ENCODE measurements at regions not wholly inside any gene's neighbourhood (a gene's known extent, or its start where the extent isn't known, plus 50 kb on each side); places are given as distances from the start of the nearest gene placed in this dataset.
"Not testable (repeated sequence)": the region's sequence is repeated elsewhere in the genome, so short reads cannot be mapped to it uniquely, and the experiment has no call there.

DNA sequence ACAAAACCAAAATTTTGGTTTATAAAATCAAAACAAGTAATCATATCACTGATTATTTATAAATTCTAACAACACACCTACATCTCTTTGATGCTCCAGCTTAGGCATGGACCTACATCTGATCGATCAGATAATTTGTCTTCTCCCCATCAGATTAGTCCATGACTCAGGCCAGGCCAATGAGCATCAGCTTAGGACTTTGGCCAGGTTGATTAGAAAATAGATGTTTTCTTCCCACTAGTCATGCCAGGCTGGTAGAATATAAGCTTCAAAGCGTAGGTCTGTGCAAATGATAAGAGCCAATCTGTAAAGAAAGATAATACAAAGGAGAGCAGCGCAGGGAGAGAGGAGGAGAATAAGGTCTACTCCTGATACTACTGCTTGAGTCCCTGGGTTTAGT lies 1487.9 kb downstream of the FAM181B start:
- CTCF ChIA-PET, result no interaction called here
- Histone ChIP-seq H3K4me3 (ENCODE audit: low read depth, low read length) (no peak overlapping the region), H3K27me3 (ENCODE audit: control insufficient read depth, insufficient read depth, low read length) (no peaks in the 10 kb centered on the region), H3K36me3 (ENCODE audit: control insufficient read depth, insufficient read depth, low read length) (no peaks in the 10 kb centered on the region)
- DNase-seq (ENCODE audit: low read depth), result no peak
- POLR2A ChIA-PET, result no interaction called here
- TF ChIP-seq, protein P1, sequence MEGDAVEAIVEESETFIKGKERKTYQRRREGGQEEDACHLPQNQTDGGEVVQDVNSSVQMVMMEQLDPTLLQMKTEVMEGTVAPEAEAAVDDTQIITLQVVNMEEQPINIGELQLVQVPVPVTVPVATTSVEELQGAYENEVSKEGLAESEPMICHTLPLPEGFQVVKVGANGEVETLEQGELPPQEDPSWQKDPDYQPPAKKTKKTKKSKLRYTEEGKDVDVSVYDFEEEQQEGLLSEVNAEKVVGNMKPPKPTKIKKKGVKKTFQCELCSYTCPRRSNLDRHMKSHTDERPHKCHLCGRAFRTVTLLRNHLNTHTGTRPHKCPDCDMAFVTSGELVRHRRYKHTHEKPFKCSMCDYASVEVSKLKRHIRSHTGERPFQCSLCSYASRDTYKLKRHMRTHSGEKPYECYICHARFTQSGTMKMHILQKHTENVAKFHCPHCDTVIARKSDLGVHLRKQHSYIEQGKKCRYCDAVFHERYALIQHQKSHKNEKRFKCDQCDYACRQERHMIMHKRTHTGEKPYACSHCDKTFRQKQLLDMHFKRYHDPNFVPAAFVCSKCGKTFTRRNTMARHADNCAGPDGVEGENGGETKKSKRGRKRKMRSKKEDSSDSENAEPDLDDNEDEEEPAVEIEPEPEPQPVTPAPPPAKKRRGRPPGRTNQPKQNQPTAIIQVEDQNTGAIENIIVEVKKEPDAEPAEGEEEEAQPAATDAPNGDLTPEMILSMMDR (IDR thresholded peaks at IDR 0.05; ENCODE audit: insufficient read depth, low read depth, low read length), result no peak

DNA sequence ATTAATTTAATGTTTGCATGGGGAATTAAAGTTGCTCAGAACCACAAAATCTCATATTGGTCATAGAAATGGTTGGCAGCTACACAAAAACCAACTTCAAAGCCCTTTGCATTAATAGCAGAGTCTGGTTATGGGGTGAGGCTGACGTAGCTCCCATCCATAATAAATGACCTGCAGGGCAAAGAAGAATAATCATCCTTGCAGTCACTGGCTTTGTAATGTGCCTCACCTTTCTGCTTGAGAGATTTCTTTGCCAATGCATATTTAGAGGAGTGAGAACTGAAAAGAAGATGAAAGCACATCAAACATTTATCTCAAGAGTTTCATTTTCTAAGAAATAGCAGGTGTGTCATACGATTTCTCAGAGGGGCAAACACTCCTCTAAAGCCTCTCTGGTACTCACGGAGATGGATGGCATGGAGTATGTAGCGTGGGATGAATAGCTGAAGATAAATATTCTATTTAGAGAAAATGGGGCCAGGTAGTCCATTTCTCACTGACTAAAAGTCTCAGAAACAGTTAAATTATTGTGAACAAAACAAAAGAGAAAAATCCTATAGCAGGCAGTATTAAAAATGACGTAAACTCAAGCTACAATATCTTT lies 1491.9 kb downstream of the FAM181B start:
- Histone ChIP-seq H3K4me3 (ENCODE audit: low read depth, low read length) (no peak overlapping the region), H3K36me3 (ENCODE audit: control insufficient read depth, insufficient read depth, low read length) (no peaks in the 10 kb centered on the region), H3K27me3 (ENCODE audit: control insufficient read depth, insufficient read depth, low read length) (no peaks in the 10 kb centered on the region)
- no peak for DNase-seq (ENCODE audit: low read depth)
- ChIA-PET CTCF (no interaction called here), POLR2A (no interaction called here)
- TF ChIP-seq, protein P1 (IDR thresholded peaks at IDR 0.05; ENCODE audit: insufficient read depth, low read depth, low read length), result no peak

DNA sequence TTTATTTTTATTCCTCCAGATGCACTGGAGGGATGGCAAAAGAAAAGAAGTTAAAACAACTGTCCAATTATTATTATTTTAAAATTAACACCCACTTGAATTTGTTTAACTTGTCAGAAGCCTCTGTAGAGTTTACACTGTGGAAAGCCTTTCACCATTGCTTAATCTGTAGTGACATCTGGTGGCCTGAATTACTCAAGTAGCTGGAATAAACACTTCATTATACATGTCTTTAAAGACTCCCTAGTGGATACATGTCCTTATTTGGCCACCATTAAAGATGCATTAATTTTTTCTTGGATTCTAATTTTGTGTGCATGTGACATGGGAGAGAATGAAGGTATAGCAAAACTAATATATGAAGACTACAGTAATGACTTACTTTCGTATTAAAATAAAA lies 1496.5 kb downstream of the FAM181B start:
- TF ChIP-seq, protein P1 (IDR thresholded peaks at IDR 0.05; ENCODE audit: insufficient read depth, low read depth, low read length), result no peak
- no peak for DNase-seq (ENCODE audit: low read depth)
- Histone ChIP-seq H3K27me3 (ENCODE audit: control insufficient read depth, insufficient read depth, low read length) (no peaks in the 10 kb centered on the region), H3K36me3 (ENCODE audit: control insufficient read depth, insufficient read depth, low read length) (no peaks in the 10 kb centered on the region), H3K4me3 (ENCODE audit: low read depth, low read length) (no peak overlapping the region)
- ChIA-PET POLR2A (no interaction called here), CTCF (no interaction called here)

DNA sequence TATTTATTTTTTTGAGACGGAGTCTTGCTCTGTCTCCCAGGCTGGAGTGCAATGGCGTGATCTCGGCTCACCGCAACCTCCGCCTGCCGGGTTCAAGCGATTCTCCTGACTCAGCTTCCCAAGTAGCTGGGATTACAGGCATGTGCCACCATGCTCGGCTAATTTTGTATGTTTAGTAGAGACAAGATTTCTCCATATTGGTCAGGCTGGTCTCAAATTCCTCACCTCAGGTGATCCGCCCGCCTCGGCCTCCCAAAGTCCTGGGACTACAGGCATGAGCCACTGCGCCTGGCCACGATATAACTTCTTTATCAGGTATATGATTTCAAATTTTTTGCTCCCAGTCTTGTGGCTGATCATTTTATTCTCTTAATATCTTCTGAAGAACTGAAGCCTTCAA lies 1506.3 kb downstream of the FAM181B start:
- DNase-seq (ENCODE audit: low read depth); POLR2A ChIA-PET; CTCF ChIA-PET; H3K27me3 ChIP-seq (ENCODE audit: control insufficient read depth, insufficient read depth, low read length); H3K36me3 ChIP-seq (ENCODE audit: control insufficient read depth, insufficient read depth, low read length); H3K4me3 ChIP-seq (ENCODE audit: low read depth, low read length): not testable (repeated sequence)

DNA sequence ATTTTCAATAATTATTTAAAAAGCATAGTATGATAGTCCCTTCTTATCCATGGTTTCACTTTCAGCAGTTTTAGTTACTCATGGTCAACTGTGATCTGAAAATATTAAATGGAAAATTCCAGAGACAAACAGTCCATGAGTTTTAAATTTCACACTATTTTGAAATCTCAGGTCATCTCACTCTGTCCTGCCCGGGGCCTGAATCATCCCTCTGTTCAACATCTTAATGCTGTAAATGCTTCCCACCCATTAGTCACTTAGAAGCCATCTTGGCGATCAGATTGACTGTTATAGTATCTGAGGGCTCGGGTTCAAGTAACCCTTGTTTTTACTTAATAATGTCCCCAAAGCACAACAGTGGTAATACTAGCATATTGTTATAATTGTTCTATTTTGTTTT lies 1509.3 kb downstream of the FAM181B start:
- CTCF ChIA-PET, result no interaction called here
- Histone ChIP-seq H3K4me3 (ENCODE audit: low read depth, low read length) (no peak overlapping the region), H3K27me3 (ENCODE audit: control insufficient read depth, insufficient read depth, low read length) (no peaks in the 10 kb centered on the region), H3K36me3 (ENCODE audit: control insufficient read depth, insufficient read depth, low read length) (no peaks in the 10 kb centered on the region)
- POLR2A ChIA-PET, result no interaction called here
- DNase-seq (ENCODE audit: low read depth), result no peak
- TF ChIP-seq, protein P1 (IDR thresholded peaks at IDR 0.05; ENCODE audit: insufficient read depth, low read depth, low read length), result no peak

DNA sequence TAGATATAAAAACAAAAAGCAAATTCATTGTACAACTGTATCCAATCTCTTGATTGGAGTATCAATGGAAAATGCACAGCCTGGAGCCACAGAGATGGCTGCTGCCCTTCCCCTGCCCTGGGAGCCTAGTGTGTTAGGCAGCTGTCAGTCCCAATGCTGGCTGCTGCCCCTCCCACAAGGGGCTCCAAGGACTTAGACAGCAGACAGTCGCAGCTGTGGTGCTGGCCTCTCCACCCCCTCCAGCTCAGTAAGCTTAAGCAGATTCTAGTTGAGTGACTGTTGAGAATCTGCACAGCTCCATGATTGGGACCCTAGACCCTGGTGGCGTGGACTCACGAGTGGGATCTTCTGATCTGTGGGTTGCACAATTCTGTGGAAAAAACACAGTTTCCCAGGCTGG lies 1511.2 kb downstream of the FAM181B start:
- POLR2A ChIA-PET, result no interaction called here
- Histone ChIP-seq H3K36me3 (ENCODE audit: control insufficient read depth, insufficient read depth, low read length) (no peaks in the 10 kb centered on the region), H3K27me3 (ENCODE audit: control insufficient read depth, insufficient read depth, low read length) (no peaks in the 10 kb centered on the region), H3K4me3 (ENCODE audit: low read depth, low read length) (no peak overlapping the region)
- TF ChIP-seq, protein P1 (IDR thresholded peaks at IDR 0.05; ENCODE audit: insufficient read depth, low read depth, low read length), result no peak
- CTCF ChIA-PET, result no interaction called here
- no peak for DNase-seq (ENCODE audit: low read depth)
